HG02623 (cell line): ENCODE measurements at regions not wholly inside any gene's neighbourhood (a gene's known extent, or its start where the extent isn't known, plus 50 kb on each side); places are given as distances from the start of the nearest gene placed in this dataset.
A peak's percentile ranks its signal among the peaks of the same experiment; 100 is the strongest.

Experiments used
- ATAC-seq: cut with Tn5 transposase; IDR thresholded peaks from one replicate; pipeline ENCODE4 v1.9.1; 2021; ENCODE audit warnings: moderate library complexity; ENCODE audit not compliant: unreplicated experiment

GRCh38 chrX:69028006-69028760 is 137.1 kb downstream of the PJA1 start:
- ATAC-seq = peak; percentile 90

GRCh38 chrX:69027181-69028005 is 137.9 kb downstream of the PJA1 start:
- ATAC-seq = no peak

GRCh38 chrX:69025802-69026301 is 139.4 kb downstream of the PJA1 start:
- ATAC-seq = no peak

GRCh38 chrX:69024931-69025330 is 140.3 kb downstream of the PJA1 start:
- no peak for ATAC-seq

- no peak for ATAC-seq
Measured at GRCh38 chrX:69024161-69024736, 141.0 kb downstream of the PJA1 start.

- ATAC-seq = no peak
Measured at GRCh38 chrX:69022430-69022829, 142.8 kb downstream of the PJA1 start.

- no peak for ATAC-seq
Measured at GRCh38 chrX:69021141-69021960, 143.9 kb downstream of the PJA1 start.

- ATAC-seq = no peak
Measured at GRCh38 chrX:69020316-69020715, 144.9 kb downstream of the PJA1 start.

- ATAC-seq = no peak
Measured at GRCh38 chrX:69019073-69019890, 146.0 kb downstream of the PJA1 start.

GRCh38 chrX:69018416-69019072 is 146.7 kb downstream of the PJA1 start:
- no peak for ATAC-seq

GRCh38 chrX:69016293-69016941 is 148.8 kb downstream of the PJA1 start:
- no peak for ATAC-seq

GRCh38 chrX:69015564-69016292 is 149.5 kb downstream of the PJA1 start:
- ATAC-seq = no peak

GRCh38 chrX:69015156-69015555 is 150.1 kb downstream of the PJA1 start:
- no peak for ATAC-seq

GRCh38 chrX:69014200-69014599 is 151.1 kb downstream of the PJA1 start:
- no peak for ATAC-seq

GRCh38 chrX:69010339-69010738 is 154.9 kb downstream of the PJA1 start:
- ATAC-seq = no peak

- ATAC-seq = no peak
Measured at GRCh38 chrX:69000877-69001276, 164.4 kb downstream of the PJA1 start.

- no peak for ATAC-seq
Measured at GRCh38 chrX:68999931-69000330, 165.3 kb downstream of the PJA1 start.

GRCh38 chrX:68999356-68999755 is 165.9 kb downstream of the PJA1 start:
- no peak for ATAC-seq
